ENCODE measurements at regions not wholly inside any gene's neighbourhood (a gene's known extent, or its start where the extent isn't known, plus 50 kb on each side); places are given as distances from the start of the nearest gene placed in this dataset.

DNA sequence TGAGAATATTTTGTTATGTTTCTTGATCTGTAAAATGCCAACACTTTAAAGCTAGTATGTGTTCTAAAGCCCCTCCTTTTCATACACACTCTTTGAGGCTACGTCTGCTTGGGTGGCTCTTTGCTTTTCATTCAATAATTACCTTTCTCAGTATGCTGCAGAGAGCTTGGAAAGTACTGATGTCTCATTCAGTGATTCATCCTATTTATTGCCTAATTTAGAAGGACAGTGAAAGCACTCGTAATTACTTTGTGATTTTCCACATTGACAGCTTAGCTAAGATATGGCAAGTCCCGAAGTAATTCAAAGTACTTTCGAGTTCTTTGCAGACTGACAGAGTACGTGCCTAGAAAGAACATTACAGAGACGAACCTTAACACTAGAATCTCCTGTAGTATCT, 57.2 kb downstream of the BMP15 start:
- TF ChIP-seq, protein P1, sequence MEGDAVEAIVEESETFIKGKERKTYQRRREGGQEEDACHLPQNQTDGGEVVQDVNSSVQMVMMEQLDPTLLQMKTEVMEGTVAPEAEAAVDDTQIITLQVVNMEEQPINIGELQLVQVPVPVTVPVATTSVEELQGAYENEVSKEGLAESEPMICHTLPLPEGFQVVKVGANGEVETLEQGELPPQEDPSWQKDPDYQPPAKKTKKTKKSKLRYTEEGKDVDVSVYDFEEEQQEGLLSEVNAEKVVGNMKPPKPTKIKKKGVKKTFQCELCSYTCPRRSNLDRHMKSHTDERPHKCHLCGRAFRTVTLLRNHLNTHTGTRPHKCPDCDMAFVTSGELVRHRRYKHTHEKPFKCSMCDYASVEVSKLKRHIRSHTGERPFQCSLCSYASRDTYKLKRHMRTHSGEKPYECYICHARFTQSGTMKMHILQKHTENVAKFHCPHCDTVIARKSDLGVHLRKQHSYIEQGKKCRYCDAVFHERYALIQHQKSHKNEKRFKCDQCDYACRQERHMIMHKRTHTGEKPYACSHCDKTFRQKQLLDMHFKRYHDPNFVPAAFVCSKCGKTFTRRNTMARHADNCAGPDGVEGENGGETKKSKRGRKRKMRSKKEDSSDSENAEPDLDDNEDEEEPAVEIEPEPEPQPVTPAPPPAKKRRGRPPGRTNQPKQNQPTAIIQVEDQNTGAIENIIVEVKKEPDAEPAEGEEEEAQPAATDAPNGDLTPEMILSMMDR (IDR thresholded peaks at IDR 0.05), result no peak
- TF ChIP-seq POLR2A (IDR thresholded peaks at IDR 0.05), result no peak
- no peak for TF ChIP-seq POLR2AphosphoS5 (IDR thresholded peaks at IDR 0.05)

Measured in breast epithelium (tissue), 3 donors.